GM23338 (cell line): ENCODE measurements at regions not wholly inside any gene's neighbourhood (a gene's known extent, or its start where the extent isn't known, plus 50 kb on each side); places are given as distances from the start of the nearest gene placed in this dataset.

ENCODE experiments used
- ATAC-seq: fragments of 200-7000 bp; cut with Tn5 transposase; 3 replicates; pipeline ENCODE4 v1.9.1; 2020
- DNase-seq: peaks from one replicate; pipeline ENCODE4 v3.0.0-alpha.2; 2015; ENCODE audit warnings: low spot score
- H2AFZ ChIP-seq: fragments of 200-600 bp; sonication (generic); 2 replicates; pipeline ENCODE4 v1.8.0; 2016; ENCODE audit warnings: antibody characterized with exemption, mild to moderate bottlenecking, moderate library complexity
- H3F3A ChIP-seq: fragments of 200-600 bp; sonication (generic); replicated peaks from 2 replicates; pipeline ENCODE4 v1.8.0; 2017; ENCODE audit warnings: antibody characterized with exemption, mixed run types, low read depth
- H3K27ac ChIP-seq: fragments of 200-600 bp; sonication (generic); 2 replicates; pipeline ENCODE4 v1.6.1; 2016; ENCODE audit warnings: low read depth
- H3K27me3 ChIP-seq: fragments of 200-600 bp; sonication (generic); 2 replicates; pipeline ENCODE4 v1.8.0; 2016; ENCODE audit warnings: mild to moderate bottlenecking, mixed run types, moderate library complexity; ENCODE audit not compliant: insufficient read depth
- H3K36me3 ChIP-seq: fragments of 200-600 bp; sonication (generic); 2 replicates; pipeline ENCODE4 v1.8.0; 2016; ENCODE audit warnings: mild to moderate bottlenecking; ENCODE audit not compliant: insufficient read depth
- H3K4me1 ChIP-seq: fragments of 200-600 bp; sonication (generic); 2 replicates; pipeline ENCODE4 v1.8.0; 2016; ENCODE audit warnings: mild to moderate bottlenecking, moderate library complexity; ENCODE audit not compliant: insufficient read depth
- H3K4me2 ChIP-seq: fragments of 200-600 bp; sonication (generic); 2 replicates; pipeline ENCODE4 v1.7.1; 2017; ENCODE audit warnings: mixed run types
- H3K4me3 ChIP-seq: fragments of 200-600 bp; sonication (generic); 2 replicates; pipeline ENCODE4 v1.6.1; 2016; ENCODE audit warnings: mixed run types
- H3K79me2 ChIP-seq: fragments of 200-600 bp; sonication (generic); replicated peaks from 2 replicates; pipeline ENCODE4 v1.8.0; 2017; ENCODE audit warnings: mild to moderate bottlenecking; ENCODE audit not compliant: insufficient read depth
- H3K9me2 ChIP-seq: fragments of 200-600 bp; sonication (generic); 2 replicates; pipeline ENCODE4 v1.8.0; 2017; ENCODE audit not compliant: insufficient read depth
- H4K20me1 ChIP-seq: fragments of 200-600 bp; sonication (generic); replicated peaks from 2 replicates; pipeline ENCODE4 v1.8.0; 2017; ENCODE audit warnings: mild to moderate bottlenecking; ENCODE audit not compliant: insufficient read depth
- H3K27ac Mint-ChIP-seq: 2 replicates; pipeline ENCODE4 v1.8.0; 2020; ENCODE audit warnings: inconsistent platforms, mild to moderate bottlenecking, moderate library complexity, mixed read lengths
- H3K27me3 Mint-ChIP-seq: 3 replicates; pipeline ENCODE4 v1.8.0; 2022; ENCODE audit warnings: low read depth, mild to moderate bottlenecking, moderate library complexity, mixed read lengths, inconsistent platforms; ENCODE audit not compliant: insufficient read depth, poor library complexity
- H3K36me3 Mint-ChIP-seq: 3 replicates; pipeline ENCODE4 v1.8.0; 2021; ENCODE audit warnings: low read depth, mild to moderate bottlenecking, inconsistent platforms, moderate library complexity, mixed read lengths
- H3K4me1 Mint-ChIP-seq: 3 replicates; pipeline ENCODE4 v1.8.0; 2020; ENCODE audit warnings: mild to moderate bottlenecking, inconsistent platforms, mixed read lengths
- H3K4me3 Mint-ChIP-seq: 3 replicates; pipeline ENCODE4 v1.8.0; 2021; ENCODE audit warnings: moderate library complexity, mild to moderate bottlenecking, inconsistent platforms, mixed read lengths
- H3K9me3 Mint-ChIP-seq: 3 replicates; pipeline ENCODE4 v1.8.0; 2020; ENCODE audit warnings: moderate library complexity, mild to moderate bottlenecking, inconsistent platforms, mixed read lengths
- CREB1 ChIP-seq: fragments of 250-450 bp; sonication (Bioruptor Pico); IDR thresholded peaks from 2 replicates; pipeline ENCODE4 v1.5.0; 2020; ENCODE audit warnings: low read depth, mild to moderate bottlenecking, moderate library complexity
- CTCF ChIP-seq, 2 experiments: fragments of 200-600 bp in 1 of 2; sonication (generic) in 1 of 2; conservative IDR thresholded peaks; 2 replicates each; pipeline versions ENCODE4 v1.5.1 to v1.6.1; 2016 to 2017; ENCODE audit warnings: antibody characterized with exemption in 2 of 2, low read depth in 2 of 2, mild to moderate bottlenecking in 2 of 2, moderate library complexity in 1 of 2
- ETS1 ChIP-seq: IDR thresholded peaks from 2 replicates; pipeline ENCODE4 v1.6.1; 2016; ENCODE audit warnings: antibody characterized with exemption
- EZH2 ChIP-seq: fragments of 200-600 bp; sonication (generic); IDR thresholded peaks from one replicate; pipeline ENCODE4 v1.8.0; 2017; ENCODE audit warnings: antibody characterized with exemption, mild to moderate bottlenecking, low read depth; ENCODE audit not compliant: unreplicated experiment
- EZH2phosphoT487 ChIP-seq: fragments of 200-600 bp; sonication (generic); IDR thresholded peaks from one replicate; pipeline ENCODE4 v1.8.1; 2018; ENCODE audit warnings: antibody characterized with exemption; ENCODE audit not compliant: unreplicated experiment
- JUNB ChIP-seq: IDR thresholded peaks from one replicate; pipeline ENCODE4 v1.6.1; 2016; ENCODE audit warnings: antibody characterized with exemption; ENCODE audit not compliant: unreplicated experiment
- NANOG ChIP-seq: IDR thresholded peaks from 2 replicates; pipeline ENCODE4 v1.6.1; 2016; ENCODE audit warnings: antibody characterized with exemption, borderline replicate concordance
- REST ChIP-seq: IDR thresholded peaks from one replicate; pipeline ENCODE4 v1.6.1; 2018; ENCODE audit warnings: antibody characterized with exemption; ENCODE audit not compliant: unreplicated experiment
- STAT1 ChIP-seq: IDR thresholded peaks from one replicate; pipeline ENCODE4 v1.6.1; 2016; ENCODE audit warnings: antibody characterized with exemption; ENCODE audit not compliant: unreplicated experiment
- ZNF114 ChIP-seq: fragments of 250-450 bp; sonication (Bioruptor Pico); IDR thresholded peaks from 2 replicates; pipeline ENCODE4 v1.5.0; 2020; ENCODE audit warnings: mild to moderate bottlenecking, moderate library complexity
- ZNF331 ChIP-seq: fragments of 250-450 bp; sonication (Bioruptor Pico); IDR thresholded peaks from 2 replicates; pipeline ENCODE4 v1.5.0; 2020; ENCODE audit warnings: low read depth, mild to moderate bottlenecking, moderate library complexity
- ZNF462 ChIP-seq: fragments of 250-450 bp; sonication (Bioruptor Pico); IDR thresholded peaks from 2 replicates; pipeline ENCODE4 v1.5.0; 2020; ENCODE audit warnings: mild to moderate bottlenecking, moderate library complexity

GRCh38 chr17:73957564-73957963 is 245.9 kb upstream of the RPL38 start (continued):
- no peak for TF ChIP-seq REST

GRCh38 chr17:73958453-73958852 is 245.0 kb upstream of the RPL38 start:
- H3K27me3 ChIP-seq: peaks cover 1% of the 10 kb centered on the region; the same call in 1 of the 2 replicates
- TF ChIP-seq ZNF331 (no peak), ETS1 (no peak), CREB1 (no peak), JUNB (no peak), STAT1 (no peak), CTCF (conservative IDR thresholded peaks at IDR 0.05; ENCODE audit: low read depth in 2 of 2) (no peak), EZH2 (no peak), ZNF114 (CRISPR knock-in tag) (no peak), ZNF462 (CRISPR knock-in tag) (no peak), EZH2phosphoT487 (no peak), NANOG (no peak)
- H3K9me3 Mint-ChIP-seq: peaks cover 16% of the 10 kb centered on the region
- H3K9me2 ChIP-seq: peaks cover 5% of the 10 kb centered on the region; the same call in 1 of the 2 replicates
- no peak overlapping the region for H3K4me3 ChIP-seq
- no peak overlapping the region for H2AFZ ChIP-seq
- no peaks in the 10 kb centered on the region for H3K27me3 Mint-ChIP-seq
- H3K4me1 ChIP-seq: peaks cover 3% of the 10 kb centered on the region
- ATAC-seq (no peak), DNase-seq (no peak)
- H3K27ac Mint-ChIP-seq: no peak overlapping the region
- no peaks in the 10 kb centered on the region for H3F3A ChIP-seq
- no peaks in the 10 kb centered on the region for H3K36me3 ChIP-seq
- no peak overlapping the region for H3K27ac ChIP-seq
- no peak overlapping the region for H3K4me2 ChIP-seq
- H3K4me1 Mint-ChIP-seq: peaks cover 4% of the 10 kb centered on the region; the same call in 1 of the 3 replicates
- peaks cover 8% of the 10 kb centered on the region for H3K36me3 Mint-ChIP-seq
- H3K79me2 ChIP-seq: no peaks in the 10 kb centered on the region
- no peaks in the 10 kb centered on the region for H4K20me1 ChIP-seq
- no peak overlapping the region for H3K4me3 Mint-ChIP-seq
